Astrocyte of the spinal cord (primary cell): ENCODE measurements at regions not wholly inside any gene's neighbourhood (a gene's known extent, or its start where the extent isn't known, plus 50 kb on each side); places are given as distances from the start of the nearest gene placed in this dataset.
"Not testable (repeated sequence)": the region's sequence is repeated elsewhere in the genome, so short reads cannot be mapped to it uniquely, and the experiment has no call there.

Experiments used
- DNase-seq: peaks from one replicate; pipeline ENCODE4 v3.0.0; 2011; ENCODE audit warnings: low read depth, low spot score
- H3K4me3 ChIP-seq: 2 replicates; pipeline ENCODE4 v1.5.1; 2011; ENCODE audit warnings: low read depth, mild to moderate bottlenecking, low read length, moderate library complexity
- CTCF ChIP-seq: IDR thresholded peaks from 2 replicates; pipeline ENCODE4 v1.5.1; 2012; ENCODE audit warnings: low read depth, mild to moderate bottlenecking, low read length, inconsistent platforms
- in situ Hi-C: cut with HindIII; loops from 2 replicates; pipeline ENCODE4 v1.10.0; 2017; ENCODE audit warnings: low sequenced_read_pairs

- in situ Hi-C loops: no loop called here
- H3K4me3 ChIP-seq: no peak overlapping the region
- TF ChIP-seq CTCF: no peak
- no peak for DNase-seq
Observed at GRCh38 chr1:118395430-118395991, 210.5 kb upstream of the SPAG17 start.

DNA sequence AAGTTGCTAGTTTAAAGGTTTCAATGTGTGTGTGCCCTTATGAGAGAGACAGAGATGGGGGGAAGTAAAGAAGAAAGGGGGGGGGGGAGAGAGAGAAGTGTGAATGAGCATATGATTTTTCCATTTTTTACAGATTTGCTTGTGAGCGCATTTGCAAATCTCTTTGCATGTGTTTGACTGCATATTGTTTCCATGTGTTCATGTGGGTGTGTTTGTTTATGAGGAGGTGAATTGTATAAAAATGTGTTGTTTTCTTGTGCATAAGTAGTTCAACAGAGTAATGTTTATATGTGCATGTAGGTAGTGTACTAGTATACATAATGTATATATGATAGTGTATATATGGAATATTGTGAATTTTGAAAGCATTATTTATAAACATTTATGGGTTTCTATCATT lies 205.9 kb upstream of the SPAG17 start:
- no peak overlapping the region for H3K4me3 ChIP-seq
- no peak for DNase-seq
- in situ Hi-C loops: no loop called here
- no peak for TF ChIP-seq CTCF

DNA sequence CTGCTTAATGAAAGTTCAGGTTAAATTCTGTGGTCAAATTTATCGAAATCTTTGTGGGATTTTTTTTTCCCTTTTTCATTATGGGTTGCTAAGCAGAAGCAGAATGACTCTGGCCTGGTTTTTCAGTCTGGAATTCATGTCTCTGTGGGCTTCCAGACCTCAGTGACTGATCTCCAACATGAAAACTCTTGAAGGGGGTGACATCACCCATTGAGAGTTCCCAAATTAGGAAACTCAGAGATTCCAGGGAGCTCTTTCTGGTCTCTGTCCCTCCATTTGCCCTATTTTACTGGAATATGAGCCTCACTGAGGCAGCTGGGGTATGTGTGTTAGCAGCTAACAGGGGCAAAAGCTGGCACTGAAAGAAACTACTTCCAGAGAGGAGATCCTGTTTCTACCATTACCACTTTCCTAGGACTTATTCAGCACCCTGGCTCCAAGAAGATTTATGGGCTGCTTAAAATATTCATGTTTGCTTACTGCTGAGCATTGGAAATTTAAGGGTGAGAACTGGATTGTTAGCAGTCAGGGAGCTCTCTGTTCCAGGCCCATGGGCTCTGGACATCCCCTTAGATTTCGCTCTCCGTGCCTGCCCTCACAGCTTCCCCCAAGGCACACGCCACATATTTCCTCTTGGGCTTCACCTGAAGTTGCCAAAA lies 203.4 kb upstream of the SPAG17 start:
- no peak for DNase-seq
- TF ChIP-seq CTCF: no peak
- no peak overlapping the region for H3K4me3 ChIP-seq
- in situ Hi-C loops: no loop called here

DNA sequence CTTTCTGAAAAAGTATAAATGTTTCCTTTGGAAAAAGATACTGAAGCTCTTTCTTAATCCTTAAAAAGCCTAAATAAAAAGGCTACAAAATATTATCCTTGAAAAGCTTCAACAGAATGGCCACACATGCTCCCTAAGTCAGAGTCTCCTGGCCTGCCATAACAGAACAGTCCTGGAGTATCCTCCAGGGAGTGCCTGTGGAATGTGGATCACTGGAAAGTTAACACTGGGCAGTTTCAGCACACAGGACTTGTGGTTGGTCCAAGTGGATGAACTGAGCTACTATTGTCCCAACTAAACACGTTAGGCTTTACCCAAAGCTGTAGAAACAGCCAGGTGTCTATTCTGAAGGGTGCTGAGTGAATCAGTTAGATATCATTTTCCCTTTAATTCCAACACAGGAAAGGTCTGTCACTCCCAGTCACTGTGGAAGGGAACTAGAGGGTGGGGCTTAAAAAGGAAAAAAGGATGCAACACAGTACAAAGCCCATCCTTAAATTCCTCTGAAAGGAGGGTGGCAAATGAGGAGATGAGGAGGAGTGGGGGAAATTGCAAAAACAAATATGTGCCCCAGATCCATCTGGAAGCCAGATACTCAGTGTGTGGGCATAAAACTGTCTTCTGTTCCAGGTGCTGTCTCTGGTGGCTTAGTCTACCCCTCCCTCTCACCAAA lies 196.3 kb upstream of the SPAG17 start:
- no peak for DNase-seq

GRCh38 chr1:118377183-118377582 lies 192.2 kb upstream of the SPAG17 start:
- H3K4me3 ChIP-seq, in situ Hi-C loops: not testable (repeated sequence)

More for the DNA sequence above, 196.3 kb upstream of the SPAG17 start:
- H3K4me3 ChIP-seq: no peak overlapping the region
- TF ChIP-seq CTCF: no peak
- in situ Hi-C loops: no loop called here

GRCh38 chr1:118371612-118372011 lies 186.6 kb upstream of the SPAG17 start:
- H3K4me3 ChIP-seq: no peak overlapping the region
- DNase-seq: no peak
- in situ Hi-C loops: no loop called here
- no peak for TF ChIP-seq CTCF

More at GRCh38 chr1:118377183-118377582, 192.2 kb upstream of the SPAG17 start:
- not testable (repeated sequence) for DNase-seq

DNA sequence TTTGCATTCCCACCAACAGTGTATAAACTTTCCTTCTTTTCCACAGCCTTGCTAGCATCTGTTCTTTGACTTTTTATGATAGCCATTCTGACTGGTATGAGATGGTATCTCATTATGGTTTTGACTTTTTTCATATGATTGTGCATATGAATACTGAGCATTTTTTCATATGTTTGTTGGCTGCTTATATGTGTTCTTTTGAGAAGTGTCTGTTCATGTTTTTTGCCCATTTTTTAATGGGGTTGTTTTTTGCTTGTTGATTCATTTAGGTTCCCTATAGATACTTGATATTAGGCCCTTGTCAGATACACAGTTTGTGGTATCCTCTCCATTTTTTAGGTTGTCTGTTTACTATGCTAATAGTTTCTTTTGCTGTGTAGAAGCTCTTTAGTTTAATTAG lies 185.8 kb upstream of the SPAG17 start:
- in situ Hi-C loops: no loop called here
- no peak overlapping the region for H3K4me3 ChIP-seq
- TF ChIP-seq CTCF: no peak
- no peak for DNase-seq
